ENCODE measurements at regions not wholly inside any gene's neighbourhood (a gene's known extent, or its start where the extent isn't known, plus 50 kb on each side); places are given as distances from the start of the nearest gene placed in this dataset.

DNA sequence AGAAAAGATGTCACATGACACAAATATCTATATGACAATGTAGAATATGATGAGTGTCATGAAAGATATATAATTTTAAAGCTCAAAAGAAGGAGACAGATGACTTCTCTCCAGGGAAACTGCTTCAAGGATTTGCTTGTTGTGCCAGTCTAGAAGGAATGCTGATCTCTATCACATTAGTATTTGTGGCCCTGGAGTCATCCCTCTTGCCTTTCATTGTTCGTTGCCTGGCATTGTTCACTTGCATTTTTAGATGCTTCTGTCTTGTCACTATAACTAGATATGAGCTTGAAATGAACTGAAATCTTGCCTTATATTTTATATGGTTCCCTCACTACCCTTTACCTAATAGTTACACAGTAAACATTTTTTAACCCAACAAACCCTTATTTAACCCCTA, 207.5 kb downstream of the ZNF608 start:
- TF ChIP-seq POLR2A (IDR thresholded peaks at IDR 0.05): no peak
- TF ChIP-seq, protein P1, sequence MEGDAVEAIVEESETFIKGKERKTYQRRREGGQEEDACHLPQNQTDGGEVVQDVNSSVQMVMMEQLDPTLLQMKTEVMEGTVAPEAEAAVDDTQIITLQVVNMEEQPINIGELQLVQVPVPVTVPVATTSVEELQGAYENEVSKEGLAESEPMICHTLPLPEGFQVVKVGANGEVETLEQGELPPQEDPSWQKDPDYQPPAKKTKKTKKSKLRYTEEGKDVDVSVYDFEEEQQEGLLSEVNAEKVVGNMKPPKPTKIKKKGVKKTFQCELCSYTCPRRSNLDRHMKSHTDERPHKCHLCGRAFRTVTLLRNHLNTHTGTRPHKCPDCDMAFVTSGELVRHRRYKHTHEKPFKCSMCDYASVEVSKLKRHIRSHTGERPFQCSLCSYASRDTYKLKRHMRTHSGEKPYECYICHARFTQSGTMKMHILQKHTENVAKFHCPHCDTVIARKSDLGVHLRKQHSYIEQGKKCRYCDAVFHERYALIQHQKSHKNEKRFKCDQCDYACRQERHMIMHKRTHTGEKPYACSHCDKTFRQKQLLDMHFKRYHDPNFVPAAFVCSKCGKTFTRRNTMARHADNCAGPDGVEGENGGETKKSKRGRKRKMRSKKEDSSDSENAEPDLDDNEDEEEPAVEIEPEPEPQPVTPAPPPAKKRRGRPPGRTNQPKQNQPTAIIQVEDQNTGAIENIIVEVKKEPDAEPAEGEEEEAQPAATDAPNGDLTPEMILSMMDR (IDR thresholded peaks at IDR 0.05): no peak
